DND-41 (cell line): ENCODE measurements at regions not wholly inside any gene's neighbourhood (a gene's known extent, or its start where the extent isn't known, plus 50 kb on each side); places are given as distances from the start of the nearest gene placed in this dataset.

Experiments
- ATAC-seq: fragments of 200-7000 bp; cut with Tn5 transposase; 3 replicates; pipeline ENCODE4 v1.9.1; 2021; ENCODE audit warnings: low read depth; ENCODE audit not compliant: insufficient read depth
- DNase-seq: peaks from one replicate; pipeline ENCODE4 v3.0.0-alpha.2; 2020
- H2AFZ ChIP-seq: 2 replicates; pipeline ENCODE4 v1.6.0; 2012; ENCODE audit warnings: low read depth, low read length
- H3K27ac ChIP-seq: 2 replicates; pipeline ENCODE4 v1.5.1; 2012; ENCODE audit warnings: low read length, inconsistent platforms
- H3K27me3 ChIP-seq: fragments of 200-600 bp; sonication (generic); 2 replicates; pipeline ENCODE4 v1.6.0; 2012; ENCODE audit warnings: low read length, mild to moderate bottlenecking, inconsistent platforms; ENCODE audit not compliant: insufficient read depth, poor library complexity
- H3K36me3 ChIP-seq: 2 replicates; pipeline ENCODE4 v1.5.1; 2012; ENCODE audit warnings: low read length, inconsistent platforms; ENCODE audit not compliant: insufficient read depth
- H3K4me1 ChIP-seq: 2 replicates; pipeline ENCODE4 v1.5.1; 2012; ENCODE audit warnings: mild to moderate bottlenecking, low read length; ENCODE audit not compliant: insufficient read depth
- H3K4me2 ChIP-seq: 2 replicates; pipeline ENCODE4 v1.6.0; 2012; ENCODE audit warnings: mild to moderate bottlenecking, moderate library complexity, low read length, inconsistent platforms; ENCODE audit not compliant: insufficient read depth
- H3K4me3 ChIP-seq, 2 experiments: fragments of 200-600 bp in 1 of 2; shearing (Covaris generic) in 1 of 2; 2 replicates each; pipeline ENCODE4 v1.5.1; 2012 to 2016; ENCODE audit warnings: inconsistent platforms in 2 of 2, low read length in 2 of 2, mild to moderate bottlenecking in 2 of 2, low read depth in 1 of 2, moderate library complexity in 1 of 2
- H3K79me2 ChIP-seq: 2 replicates; pipeline ENCODE4 v1.6.0; 2012; ENCODE audit warnings: low read length, inconsistent platforms; ENCODE audit not compliant: insufficient read depth
- H3K9ac ChIP-seq: 2 replicates; pipeline ENCODE4 v1.6.0; 2012; ENCODE audit warnings: low read depth, mild to moderate bottlenecking, inconsistent platforms, low read length, moderate library complexity
- H3K9me3 ChIP-seq: 2 replicates; pipeline ENCODE4 v1.5.1; 2012; ENCODE audit warnings: low read length, moderate library complexity, mild to moderate bottlenecking, inconsistent platforms; ENCODE audit not compliant: insufficient read depth, severe bottlenecking
- H4K20me1 ChIP-seq: 2 replicates; pipeline ENCODE4 v1.6.0; 2012; ENCODE audit warnings: low read length; ENCODE audit not compliant: insufficient read depth
- CTCF ChIP-seq: IDR thresholded peaks from 2 replicates; pipeline ENCODE4 v1.5.1; 2012; ENCODE audit warnings: borderline replicate concordance, low read length, moderate library complexity, mild to moderate bottlenecking; ENCODE audit not compliant: poor library complexity, severe bottlenecking; ENCODE audit errors: extremely low read depth
- EZH2 ChIP-seq: IDR thresholded peaks from 3 replicates; pipeline ENCODE4 v1.6.1; 2012; ENCODE audit warnings: borderline replicate concordance, low read depth, mild to moderate bottlenecking, moderate library complexity, low read length, inconsistent platforms; ENCODE audit not compliant: severe bottlenecking

DNA sequence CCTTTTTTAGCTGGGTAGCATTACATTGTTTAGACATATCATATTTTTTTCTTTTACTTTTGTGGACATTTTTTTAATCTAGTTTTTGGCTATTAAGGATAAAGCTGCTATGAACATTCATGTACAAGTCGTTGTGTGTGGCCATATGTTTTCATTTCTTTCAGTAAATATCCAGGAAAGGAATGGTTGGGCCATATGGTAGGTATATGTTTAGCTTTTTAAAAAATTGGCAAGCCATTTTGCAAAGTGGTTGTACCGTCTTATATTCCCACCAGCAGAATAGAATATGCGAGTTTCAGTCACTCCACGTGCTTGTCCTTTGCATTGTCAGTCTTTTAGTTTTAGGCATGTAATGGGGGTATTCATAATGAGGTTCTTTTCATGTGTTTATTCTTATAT, 106.3 kb upstream of the NOX3 start:
- no peak overlapping the region for H3K27ac ChIP-seq
- no peak overlapping the region for H2AFZ ChIP-seq
- no peak overlapping the region for H3K4me3 ChIP-seq
- H3K4me2 ChIP-seq: no peak overlapping the region
- H3K36me3 ChIP-seq: no peaks in the 10 kb centered on the region
- H3K9ac ChIP-seq: no peak overlapping the region
- no peak for TF ChIP-seq EZH2
- no peak for TF ChIP-seq CTCF
- ATAC-seq (no peak), DNase-seq (no peak)
- no peaks in the 10 kb centered on the region for H3K4me1 ChIP-seq
- no peaks in the 10 kb centered on the region for H3K9me3 ChIP-seq
- no peaks in the 10 kb centered on the region for H3K27me3 ChIP-seq
- no peaks in the 10 kb centered on the region for H3K79me2 ChIP-seq
- H4K20me1 ChIP-seq: no peaks in the 10 kb centered on the region

GRCh38 chr6:155561257-155561965, 105.8 kb upstream of the NOX3 start:
- Histone ChIP-seq H3K9ac (no peak overlapping the region), H3K9me3 (no peaks in the 10 kb centered on the region), H3K4me3 (no peak overlapping the region), H3K27me3 (no peaks in the 10 kb centered on the region), H3K4me1 (no peaks in the 10 kb centered on the region), H3K27ac (no peak overlapping the region), H3K4me2 (no peak overlapping the region), H4K20me1 (no peaks in the 10 kb centered on the region), H3K36me3 (no peaks in the 10 kb centered on the region), H2AFZ (no peak overlapping the region), H3K79me2 (no peaks in the 10 kb centered on the region)
- TF ChIP-seq CTCF (no peak), EZH2 (no peak)
- no peak for ATAC-seq
- no peak for DNase-seq

DNA sequence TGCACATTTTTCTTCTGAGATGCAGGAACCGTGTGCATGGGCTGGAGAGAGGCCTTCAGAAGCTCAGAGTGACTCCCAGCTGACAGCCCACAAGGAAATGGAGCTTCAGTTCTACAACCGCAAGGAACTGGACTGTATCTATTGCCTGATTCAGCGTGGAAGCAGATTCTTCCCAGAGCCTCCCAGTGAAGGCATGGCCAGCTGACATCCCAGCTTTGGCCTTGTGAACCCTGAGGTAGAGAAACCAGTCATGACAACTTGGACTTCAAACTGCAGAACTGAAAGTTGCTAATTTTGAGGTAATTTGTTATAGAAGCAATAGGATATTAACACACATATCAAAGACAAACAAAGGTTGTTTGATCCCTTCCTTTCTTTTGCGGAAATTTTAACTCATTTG, 94.3 kb upstream of the NOX3 start:
- no peaks in the 10 kb centered on the region for H3K9me3 ChIP-seq
- DNase-seq (no peak), ATAC-seq (no peak)
- no peaks in the 10 kb centered on the region for H3K79me2 ChIP-seq
- TF ChIP-seq CTCF (no peak), EZH2 (no peak)
- no peaks in the 10 kb centered on the region for H3K27me3 ChIP-seq
- H3K27ac ChIP-seq: no peak overlapping the region
- no peak overlapping the region for H3K9ac ChIP-seq
- no peak overlapping the region for H2AFZ ChIP-seq
- no peaks in the 10 kb centered on the region for H3K36me3 ChIP-seq
- H3K4me3 ChIP-seq: no peak overlapping the region
- H4K20me1 ChIP-seq: no peaks in the 10 kb centered on the region
- H3K4me1 ChIP-seq: no peaks in the 10 kb centered on the region
- H3K4me2 ChIP-seq: no peak overlapping the region

- no peaks in the 10 kb centered on the region for H3K27me3 ChIP-seq
- H2AFZ ChIP-seq: no peak overlapping the region
- no peak for DNase-seq
- no peaks in the 10 kb centered on the region for H4K20me1 ChIP-seq
- no peak overlapping the region for H3K9ac ChIP-seq
- H3K4me1 ChIP-seq: no peaks in the 10 kb centered on the region
- ATAC-seq: no peak
- H3K79me2 ChIP-seq: no peaks in the 10 kb centered on the region
- no peak overlapping the region for H3K4me2 ChIP-seq
- H3K27ac ChIP-seq: no peak overlapping the region
- TF ChIP-seq EZH2: no peak
- no peak for TF ChIP-seq CTCF
- no peak overlapping the region for H3K4me3 ChIP-seq
- H3K36me3 ChIP-seq: no peaks in the 10 kb centered on the region
- no peaks in the 10 kb centered on the region for H3K9me3 ChIP-seq
Observed at GRCh38 chr6:155549028-155549798, 93.6 kb upstream of the NOX3 start.
